ENCODE measurements at regions not wholly inside any gene's neighbourhood (a gene's known extent, or its start where the extent isn't known, plus 50 kb on each side); places are given as distances from the start of the nearest gene placed in this dataset.

GRCh38 chr12:63238892-63239291 lies 87.9 kb upstream of the AVPR1A start:
- TF ChIP-seq CTCF (conservative IDR thresholded peaks at IDR 0.05; ENCODE audit: low read depth, low read length) (no peak), EZH2 (IDR thresholded peaks at IDR 0.05; ENCODE audit: borderline replicate concordance, low read depth, low read length, poor library complexity, severe bottlenecking) (no peak)

All from A673 (cell line).